ENCODE measurements at regions not wholly inside any gene's neighbourhood (a gene's known extent, or its start where the extent isn't known, plus 50 kb on each side); places are given as distances from the start of the nearest gene placed in this dataset.

GRCh38 chr1:170310951-170311350 lies 165.2 kb downstream of the NTMT2 start:
- H3K79me2 ChIP-seq (ENCODE audit: control insufficient read depth, insufficient read depth, low read length): no peaks in the 10 kb centered on the region
- no peaks in the 10 kb centered on the region for H3K4me1 ChIP-seq (replicated peaks in 1 of 2; ENCODE audit: control insufficient read depth in 2 of 2, insufficient read depth in 2 of 2, low read length in 2 of 2)
- peaks cover 2% of the 10 kb centered on the region for H3K9me3 ChIP-seq (replicated peaks; ENCODE audit: control insufficient read depth, insufficient read depth, low read depth, low read length)
- POLR2A ChIA-PET: no interaction called here
- H3K4me2 ChIP-seq (ENCODE audit: insufficient read depth, low read length): no peak overlapping the region
- no peaks in the 10 kb centered on the region for H3K27me3 ChIP-seq (ENCODE audit: control insufficient read depth in 2 of 2, insufficient read depth in 2 of 2, low read length in 2 of 2)
- no peak overlapping the region for H3K27ac ChIP-seq (ENCODE audit: extremely low read depth, low read depth, low read length)
- ATAC-seq (no peak), FAIRE-seq (no peak), DNase-seq (ENCODE audit: extremely low read depth in 1 of 4, low spot score in 3 of 4) (no peak)
- no peaks in the 10 kb centered on the region for H3K9me1 ChIP-seq (ENCODE audit: control insufficient read depth, insufficient read depth, low read length)
- H3K4me3 ChIP-seq: no peak overlapping the region
- H4K20me1 ChIP-seq (replicated peaks; ENCODE audit: control insufficient read depth, insufficient read depth, low read length): no peaks in the 10 kb centered on the region
- no peaks in the 10 kb centered on the region for H3K36me3 ChIP-seq (ENCODE audit: control insufficient read depth, insufficient read depth, low read length)
- intact Hi-C loops (cut with micrococcal nuclease) (no loop called here), in situ Hi-C loops (cut with MboI) (no loop called here)
- BruUV-seq (replicated peaks): no TSS peak
- CTCF ChIA-PET (ENCODE audit: low intra/inter-chr PET ratio): no interaction called here
- WGBS (ENCODE audit: insufficient coverage, low coverage, missing lambda C conversion rate): 0% methylated on average over 1 of the region's 1 CpG
- no peak overlapping the region for H3K9ac ChIP-seq (ENCODE audit: insufficient read depth in 1 of 2, low read depth in 2 of 2, low read length in 2 of 2)
- H2AFZ ChIP-seq (ENCODE audit: low read depth, low read length): no peak overlapping the region
- TF ChIP-seq SRSF9 (IDR thresholded peaks at IDR 0.05; ENCODE audit: borderline replicate concordance, low read depth, low read length): no peak
- TF ChIP-seq TRIM24 (IDR thresholded peaks at IDR 0.05): no peak
- TF ChIP-seq ZNF224 (CRISPR knock-in tag; IDR thresholded peaks at IDR 0.05): no peak
- TF ChIP-seq BRF1 (IDR thresholded peaks at IDR 0.05; ENCODE audit: borderline replicate concordance, extremely low read depth, insufficient read length): no peak
- TF ChIP-seq YY1 (IDR thresholded peaks at IDR 0.05; ENCODE audit: borderline replicate concordance in 1 of 3, control insufficient read depth in 1 of 3, extremely low read depth in 1 of 3, insufficient read depth in 3 of 3, insufficient read length in 1 of 3, insufficient replicate concordance in 2 of 3, low read depth in 1 of 3, low read length in 2 of 3): no peak
- TF ChIP-seq BACH1 (tag; IDR thresholded peaks at IDR 0.05): no peak
- TF ChIP-seq RBM15 (IDR thresholded peaks at IDR 0.05; ENCODE audit: insufficient read depth, low read length): no peak
- TF ChIP-seq E2F3 (CRISPR knock-in tag; IDR thresholded peaks at IDR 0.05): no peak
- no peak for TF ChIP-seq PHB2 (IDR thresholded peaks at IDR 0.05; ENCODE audit: low read depth)
- TF ChIP-seq ZNF174 (CRISPR knock-in tag; IDR thresholded peaks at IDR 0.05): no peak
- TF ChIP-seq POU5F1 (IDR thresholded peaks at IDR 0.05; ENCODE audit: borderline replicate concordance, low read depth, low read length, partially characterized antibody): no peak
- no peak for TF ChIP-seq ETV1 (tag; conservative IDR thresholded peaks at IDR 0.05; ENCODE audit: low read depth)
- no peak for TF ChIP-seq SAFB2 (IDR thresholded peaks at IDR 0.05; ENCODE audit: borderline replicate concordance, low read depth, low read length, severe bottlenecking)
- TF ChIP-seq, protein P1, sequence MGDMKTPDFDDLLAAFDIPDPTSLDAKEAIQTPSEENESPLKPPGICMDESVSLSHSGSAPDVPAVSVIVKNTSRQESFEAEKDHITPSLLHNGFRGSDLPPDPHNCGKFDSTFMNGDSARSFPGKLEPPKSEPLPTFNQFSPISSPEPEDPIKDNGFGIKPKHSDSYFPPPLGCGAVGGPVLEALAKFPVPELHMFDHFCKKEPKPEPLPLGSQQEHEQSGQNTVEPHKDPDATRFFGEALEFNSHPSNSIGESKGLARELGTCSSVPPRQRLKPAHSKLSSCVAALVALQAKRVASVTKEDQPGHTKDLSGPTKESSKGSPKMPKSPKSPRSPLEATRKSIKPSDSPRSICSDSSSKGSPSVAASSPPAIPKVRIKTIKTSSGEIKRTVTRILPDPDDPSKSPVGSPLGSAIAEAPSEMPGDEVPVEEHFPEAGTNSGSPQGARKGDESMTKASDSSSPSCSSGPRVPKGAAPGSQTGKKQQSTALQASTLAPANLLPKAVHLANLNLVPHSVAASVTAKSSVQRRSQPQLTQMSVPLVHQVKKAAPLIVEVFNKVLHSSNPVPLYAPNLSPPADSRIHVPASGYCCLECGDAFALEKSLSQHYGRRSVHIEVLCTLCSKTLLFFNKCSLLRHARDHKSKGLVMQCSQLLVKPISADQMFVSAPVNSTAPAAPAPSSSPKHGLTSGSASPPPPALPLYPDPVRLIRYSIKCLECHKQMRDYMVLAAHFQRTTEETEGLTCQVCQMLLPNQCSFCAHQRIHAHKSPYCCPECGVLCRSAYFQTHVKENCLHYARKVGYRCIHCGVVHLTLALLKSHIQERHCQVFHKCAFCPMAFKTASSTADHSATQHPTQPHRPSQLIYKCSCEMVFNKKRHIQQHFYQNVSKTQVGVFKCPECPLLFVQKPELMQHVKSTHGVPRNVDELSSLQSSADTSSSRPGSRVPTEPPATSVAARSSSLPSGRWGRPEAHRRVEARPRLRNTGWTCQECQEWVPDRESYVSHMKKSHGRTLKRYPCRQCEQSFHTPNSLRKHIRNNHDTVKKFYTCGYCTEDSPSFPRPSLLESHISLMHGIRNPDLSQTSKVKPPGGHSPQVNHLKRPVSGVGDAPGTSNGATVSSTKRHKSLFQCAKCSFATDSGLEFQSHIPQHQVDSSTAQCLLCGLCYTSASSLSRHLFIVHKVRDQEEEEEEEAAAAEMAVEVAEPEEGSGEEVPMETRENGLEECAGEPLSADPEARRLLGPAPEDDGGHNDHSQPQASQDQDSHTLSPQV (IDR thresholded peaks at IDR 0.05): no peak
- TF ChIP-seq NBN (IDR thresholded peaks at IDR 0.05; ENCODE audit: low read depth): no peak
- TF ChIP-seq GABPA (tag; conservative IDR thresholded peaks at IDR 0.05; ENCODE audit: low read depth): no peak
- no peak for TF ChIP-seq KLF6 (CRISPR knock-in tag; IDR thresholded peaks at IDR 0.05; ENCODE audit: borderline replicate concordance)
- no peak for TF ChIP-seq ZNF197 (CRISPR knock-in tag; IDR thresholded peaks at IDR 0.05; ENCODE audit: low read depth)
